ENCODE measurements at regions not wholly inside any gene's neighbourhood (a gene's known extent, or its start where the extent isn't known, plus 50 kb on each side); places are given as distances from the start of the nearest gene placed in this dataset.
A peak's percentile ranks its signal among the peaks of the same experiment; 100 is the strongest.
"Not testable (repeated sequence)": the region's sequence is repeated elsewhere in the genome, so short reads cannot be mapped to it uniquely, and the experiment has no call there.

DNA sequence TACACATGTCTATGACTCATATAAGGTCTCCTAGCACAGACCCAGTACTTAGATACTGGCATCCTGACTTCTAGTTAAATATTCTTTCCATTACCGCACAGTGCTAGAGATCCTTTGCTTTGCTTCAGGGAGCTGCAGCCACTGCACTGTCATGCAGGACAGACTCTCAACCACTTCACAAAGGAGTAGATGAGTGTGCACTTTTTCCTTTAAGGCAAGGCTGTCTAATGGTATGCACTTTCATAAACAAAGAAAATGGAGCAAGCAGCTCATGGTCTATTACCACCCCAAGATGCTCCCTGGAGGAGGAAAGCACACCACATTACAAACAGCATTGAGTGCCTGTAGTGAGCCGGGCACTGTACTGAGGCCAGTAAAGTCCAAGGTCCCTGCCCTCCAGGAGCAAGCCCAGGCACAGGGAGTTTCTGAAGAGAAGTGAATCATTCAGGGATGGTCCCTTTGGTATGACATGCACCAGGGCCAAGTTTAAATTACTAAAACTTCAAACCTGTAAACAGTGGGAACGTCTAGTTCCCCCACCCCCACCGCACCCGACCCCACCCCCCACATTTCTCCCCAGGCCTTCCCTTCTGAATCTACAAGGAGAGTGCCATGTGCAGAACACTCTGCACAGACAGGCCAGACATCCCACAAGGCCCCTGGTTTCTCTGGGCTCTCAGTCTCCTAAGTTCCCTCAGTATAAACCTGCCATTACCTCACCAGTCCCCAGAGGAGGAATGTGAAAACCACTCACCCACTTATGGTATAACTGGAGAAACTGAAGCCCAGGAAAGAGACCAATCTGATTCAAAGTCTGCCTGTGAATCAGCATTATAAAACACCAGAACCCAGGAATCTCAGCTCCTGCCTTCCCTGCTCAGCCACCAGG, 107.8 kb upstream of the BCL6 start:
- DNase-seq (ENCODE audit: low spot score): no peak

DNA sequence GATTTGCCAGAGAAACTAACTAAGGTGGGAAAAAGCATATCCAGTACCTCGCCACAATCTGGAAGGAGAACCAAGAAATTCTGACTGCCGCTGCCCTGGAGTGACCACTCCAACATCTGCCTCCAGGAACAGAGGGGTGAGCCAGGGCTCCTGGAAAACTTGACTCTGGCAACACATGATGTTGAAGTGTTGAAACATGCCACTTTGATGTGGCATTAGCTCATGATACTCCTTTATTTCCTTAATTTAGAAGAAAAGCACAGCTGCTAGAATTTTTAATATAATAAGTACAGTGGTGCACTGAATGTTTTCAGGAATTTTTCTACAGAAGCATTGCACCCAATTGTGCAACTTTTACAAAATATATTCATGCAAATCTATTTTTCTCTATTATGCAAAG, 109.9 kb upstream of the BCL6 start:
- DNase-seq (ENCODE audit: low spot score): no peak

DNA sequence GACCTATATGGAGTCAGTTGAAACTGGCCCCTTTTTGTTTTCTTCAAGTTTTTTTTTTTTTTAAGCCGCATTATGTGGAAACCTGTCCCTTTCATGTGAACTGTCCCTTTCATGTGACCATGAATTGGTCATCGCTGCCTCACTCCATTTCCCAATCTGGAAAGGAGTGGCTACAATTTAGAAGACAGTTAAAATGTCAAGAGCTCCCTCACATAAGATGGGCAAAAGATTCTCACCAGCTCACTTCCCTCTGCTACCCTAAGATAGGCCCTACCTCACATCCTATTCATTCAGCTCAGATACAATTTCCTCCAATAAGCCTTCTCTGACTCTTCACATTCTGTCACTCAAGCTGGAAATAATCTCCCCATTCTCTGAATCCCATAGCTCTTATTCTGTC, 111.3 kb upstream of the BCL6 start:
- no peak for DNase-seq (ENCODE audit: low spot score)

DNA sequence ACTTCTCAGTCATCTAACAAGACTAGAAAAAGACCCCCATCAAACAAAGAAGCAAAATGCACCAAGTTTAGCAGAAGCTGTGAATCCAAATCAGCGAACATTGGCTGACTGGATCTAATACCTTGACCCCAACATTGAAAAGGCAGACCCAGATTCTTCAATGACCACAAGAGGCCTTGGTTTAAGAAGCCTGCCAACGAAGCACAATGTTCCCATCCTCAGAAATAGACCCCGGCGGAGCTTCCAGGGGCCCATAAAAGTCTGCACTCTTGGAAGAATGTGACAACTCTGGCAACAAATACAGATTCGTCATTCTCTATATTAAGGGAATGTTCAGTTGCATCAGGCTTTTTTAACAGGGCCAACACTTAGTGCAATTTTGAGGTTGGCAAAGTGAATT, 112.8 kb upstream of the BCL6 start:
- DNase-seq (ENCODE audit: low spot score): peak; percentile 58

DNA sequence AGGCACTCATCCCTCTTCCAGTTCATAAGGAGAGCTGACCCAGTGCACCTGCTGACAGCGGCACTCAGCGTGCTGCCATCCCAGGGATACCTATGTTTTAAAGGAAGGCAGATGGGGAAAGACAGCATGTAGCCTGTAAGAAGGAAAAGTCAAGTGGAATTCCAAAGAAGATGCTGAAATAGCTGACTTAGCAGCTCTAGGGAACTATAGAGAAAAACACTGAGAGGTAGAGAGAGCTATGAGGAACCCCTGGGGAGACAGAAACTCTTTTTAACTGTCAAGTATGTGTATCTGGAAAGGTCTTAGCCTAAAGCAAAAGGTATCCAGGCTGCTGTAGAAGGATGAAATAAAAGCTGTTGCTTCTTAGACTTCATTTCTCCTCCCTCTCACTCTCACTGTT, 113.4 kb upstream of the BCL6 start:
- no peak for DNase-seq (ENCODE audit: low spot score)

DNA sequence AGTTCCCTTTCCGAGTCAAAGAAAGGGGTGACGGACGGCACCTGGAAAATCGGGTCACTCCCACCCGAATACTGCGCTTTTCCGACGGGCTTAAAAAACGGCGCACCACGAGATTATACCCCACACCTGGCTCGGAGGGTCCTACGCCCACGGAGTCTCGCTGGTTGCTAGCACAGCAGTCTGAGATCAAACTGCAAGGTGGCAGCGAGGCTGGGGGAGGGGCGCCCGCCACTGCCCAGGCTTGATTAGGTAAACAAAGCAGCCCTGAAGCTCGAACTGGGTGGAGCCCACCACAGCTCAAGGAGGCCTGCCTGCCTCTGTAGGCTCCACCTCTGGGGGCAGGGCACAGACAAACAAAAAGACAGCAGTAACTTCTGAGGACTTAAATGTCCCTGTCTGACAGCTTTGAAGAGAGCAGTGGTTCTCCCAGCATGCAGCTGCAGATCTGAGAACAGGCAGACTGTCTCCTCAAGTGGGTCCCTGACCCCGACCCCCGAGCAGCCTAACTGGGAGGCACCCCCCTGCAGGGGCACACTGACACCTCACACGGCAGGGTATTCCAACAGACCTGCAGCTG, 117.5 kb upstream of the BCL6 start:
- DNase-seq (ENCODE audit: low spot score): not testable (repeated sequence)

DNA sequence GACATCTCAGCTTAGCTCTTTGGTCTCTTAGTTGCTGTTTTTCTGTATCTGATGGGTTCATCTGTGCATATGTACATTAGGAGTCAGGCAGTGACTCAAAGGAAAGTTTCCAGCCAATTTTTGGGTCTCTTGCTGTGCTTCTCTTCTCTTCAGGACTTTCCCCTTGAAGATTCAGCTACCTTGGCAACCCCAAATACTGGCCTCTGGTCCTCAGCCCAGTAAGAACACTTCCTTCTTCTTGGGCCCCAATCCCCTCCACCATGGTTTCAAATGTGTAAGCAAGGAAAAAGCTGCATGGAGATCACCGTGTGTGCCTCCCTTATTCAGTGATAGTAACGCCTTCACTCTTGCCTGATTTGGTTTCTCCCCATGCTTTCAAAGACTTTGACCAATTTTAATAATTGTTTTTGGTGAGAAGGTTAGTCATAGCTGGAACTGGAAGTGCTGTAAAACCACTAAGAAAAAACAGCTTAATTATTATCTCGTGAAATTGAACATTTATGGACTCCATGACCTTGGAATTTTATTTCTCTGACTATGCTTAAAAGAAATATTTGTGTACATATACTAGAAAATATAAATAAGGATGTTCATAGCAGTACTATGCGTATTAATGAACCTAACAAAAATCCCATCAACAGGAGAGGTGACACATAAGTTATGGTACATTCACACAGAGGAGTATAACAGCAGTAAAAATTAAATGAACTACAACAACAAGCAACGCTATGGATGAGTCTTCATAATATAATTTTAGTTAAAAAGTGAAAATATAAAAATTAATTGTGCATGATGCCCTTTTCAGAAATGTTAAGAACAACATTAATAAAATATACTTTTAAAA, 125.3 kb upstream of the BCL6 start:
- no peak for DNase-seq (ENCODE audit: low spot score)

DNA sequence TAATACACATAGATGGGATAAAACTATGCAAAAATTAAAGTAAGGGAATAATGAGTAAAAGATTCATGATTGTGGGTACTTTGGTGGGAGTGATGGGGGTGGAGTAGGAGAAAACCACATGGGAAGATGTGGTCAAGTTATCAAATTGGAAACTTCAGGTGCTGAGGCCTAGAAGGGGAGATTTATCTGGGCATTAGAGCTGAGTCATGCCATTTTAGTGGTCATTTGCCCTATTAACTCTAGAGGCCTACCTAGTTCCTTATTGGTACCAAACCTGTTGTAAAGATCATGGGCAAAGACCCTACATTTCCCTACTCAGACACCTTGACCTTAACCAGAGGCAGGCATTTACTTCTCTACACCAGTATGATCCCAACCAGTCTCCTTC, 125.9 kb upstream of the BCL6 start:
- no peak for DNase-seq (ENCODE audit: low spot score)

DNA sequence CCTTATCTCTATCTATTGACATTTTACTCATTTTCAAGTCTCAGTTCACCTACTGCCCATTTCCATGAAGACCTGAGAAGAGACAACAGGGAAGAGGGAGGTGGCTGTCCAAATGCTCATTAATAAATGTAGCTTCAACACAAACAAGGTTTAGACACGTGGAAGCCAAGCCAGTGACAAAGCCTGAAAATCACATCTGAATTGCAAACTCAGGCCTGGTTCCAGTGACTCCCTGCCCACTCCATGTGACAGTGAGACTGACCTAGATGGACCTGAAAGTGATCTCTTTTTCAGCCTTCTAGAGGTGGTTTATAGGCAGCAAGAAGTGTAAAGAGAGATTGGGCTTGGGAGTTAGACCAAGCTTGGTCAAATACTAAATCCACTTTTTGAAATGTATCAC, 126.6 kb upstream of the BCL6 start:
- DNase-seq (ENCODE audit: low spot score): no peak

DNA sequence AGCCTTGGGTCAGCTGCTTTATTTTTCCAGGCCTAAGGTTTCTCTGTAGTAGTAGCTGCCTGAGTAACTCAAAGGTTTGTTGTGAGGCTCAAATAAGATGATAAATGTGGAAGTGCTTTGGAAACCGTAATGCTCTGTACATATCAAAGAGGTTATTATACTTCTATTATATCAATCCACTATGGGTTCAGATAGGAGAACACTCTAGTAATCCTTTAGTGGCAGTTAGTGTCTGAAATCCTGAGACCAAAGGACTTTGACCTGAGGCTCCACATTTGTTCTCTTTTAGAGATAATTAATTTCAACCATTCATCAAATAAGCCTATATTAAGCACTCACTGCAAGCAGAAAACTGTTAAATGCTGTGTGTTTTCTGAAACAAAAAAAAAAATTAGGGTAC, 128.6 kb upstream of the BCL6 start:
- no peak for DNase-seq (ENCODE audit: low spot score)

DNA sequence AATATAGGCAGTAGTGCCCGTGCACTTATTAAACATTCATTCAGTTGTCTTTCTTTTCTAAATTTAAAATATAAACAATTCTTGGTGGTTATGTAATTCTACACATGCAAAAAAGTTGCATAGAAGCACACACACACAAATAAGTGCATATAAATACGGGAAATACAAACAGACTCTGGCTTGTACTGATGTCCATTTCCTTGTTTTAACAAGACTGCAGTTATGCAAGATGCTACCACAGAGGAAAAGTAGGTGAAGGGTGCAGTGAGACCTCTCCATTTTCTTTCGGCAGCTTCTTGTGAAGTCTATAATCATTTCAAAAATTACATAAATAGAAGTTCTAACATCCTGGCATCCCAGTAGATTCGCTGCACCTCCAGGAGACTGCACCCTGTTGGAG, 130.6 kb upstream of the BCL6 start:
- DNase-seq (ENCODE audit: low spot score): no peak

DNA sequence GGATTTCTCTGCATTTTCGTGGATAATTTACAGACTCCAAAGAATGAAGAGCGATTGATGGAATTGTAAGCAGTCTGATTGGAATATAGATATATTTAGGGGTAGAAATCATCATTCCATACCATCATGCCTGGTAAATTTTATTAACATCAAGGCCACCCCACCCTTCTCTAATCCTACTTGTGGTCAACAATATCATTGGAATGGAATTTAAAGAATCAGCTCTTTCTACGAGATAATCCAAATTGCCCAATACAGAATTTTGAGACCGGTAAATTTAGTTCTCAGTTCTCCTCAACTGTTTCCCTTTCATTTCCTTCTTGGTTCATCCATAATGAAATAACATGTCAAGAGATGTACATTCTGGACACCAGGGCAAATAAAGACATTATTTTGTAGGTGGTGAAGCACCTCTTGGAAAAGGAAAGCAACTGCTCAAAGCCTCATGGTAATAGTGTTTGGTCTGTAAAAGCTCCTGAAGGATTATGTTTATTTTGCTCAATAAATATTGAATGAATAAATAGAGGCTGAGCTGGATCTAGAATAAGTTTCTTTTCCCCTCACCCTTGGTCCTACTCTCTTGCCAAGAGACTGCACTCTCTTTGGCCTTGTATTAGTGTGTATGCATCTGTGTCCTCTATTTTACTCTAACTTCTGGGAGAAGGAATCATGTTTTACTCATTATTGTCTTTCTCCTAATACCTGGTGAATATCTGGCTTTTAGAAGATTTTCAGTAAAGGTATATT, 133.7 kb upstream of the BCL6 start:
- no peak for DNase-seq (ENCODE audit: low spot score)

DNA sequence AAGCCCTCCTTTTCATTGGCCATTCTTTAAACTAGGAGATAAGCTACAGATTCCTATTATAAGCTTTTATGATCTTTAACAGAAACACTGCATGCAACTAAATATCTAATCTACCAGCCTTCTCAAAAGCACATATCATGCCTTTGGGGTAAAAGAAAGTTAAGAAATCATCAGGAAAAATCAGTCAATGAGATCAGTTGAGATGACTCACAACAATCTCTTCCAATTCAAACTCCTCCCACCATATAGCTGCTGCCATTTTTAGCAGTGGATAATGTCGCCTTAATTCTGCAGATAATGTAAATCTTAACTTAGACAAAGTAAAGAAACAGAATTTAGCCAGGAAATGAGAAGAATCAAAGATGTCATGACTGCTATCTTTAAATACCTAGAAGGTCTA, 135.2 kb upstream of the BCL6 start:
- DNase-seq (ENCODE audit: low spot score): no peak

DNA sequence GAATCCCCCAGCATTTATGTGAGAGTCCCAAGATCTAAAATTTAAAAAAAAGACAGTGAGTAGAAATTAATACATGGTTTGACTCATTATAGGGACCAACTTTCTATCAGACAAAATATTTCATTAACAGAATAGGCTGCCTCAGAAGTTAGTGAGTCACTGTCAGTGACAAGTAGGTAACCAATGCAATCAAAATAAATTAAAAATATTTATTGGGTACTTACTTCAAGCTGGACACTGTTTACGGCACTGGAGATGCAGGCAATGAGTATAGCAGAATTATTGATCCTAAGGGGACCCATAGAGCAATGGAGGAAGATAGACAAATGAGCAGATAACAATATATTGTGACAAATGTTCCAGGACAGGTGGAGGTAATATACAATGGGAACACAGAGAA, 135.6 kb upstream of the BCL6 start:
- no peak for DNase-seq (ENCODE audit: low spot score)

DNA sequence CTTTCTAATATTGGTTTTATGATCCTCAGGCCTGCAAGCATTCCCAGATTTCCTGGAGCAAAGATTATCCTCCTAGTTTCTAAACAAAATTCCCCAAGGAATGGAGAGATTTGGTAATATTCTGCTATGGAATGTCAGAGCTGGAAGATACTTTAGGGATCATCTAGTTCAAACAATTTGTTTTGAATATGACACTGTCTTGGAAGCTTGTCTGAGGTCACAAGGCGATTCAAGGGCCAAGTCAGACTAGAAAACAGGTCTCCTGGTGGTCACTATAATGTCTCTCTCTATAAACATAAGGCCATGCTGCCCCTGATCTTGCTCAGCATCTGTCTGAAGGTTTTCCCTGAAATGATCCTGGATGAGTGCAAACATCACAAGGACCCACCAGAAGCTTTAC, 143.4 kb upstream of the BCL6 start:
- DNase-seq (ENCODE audit: low spot score): no peak

DNA sequence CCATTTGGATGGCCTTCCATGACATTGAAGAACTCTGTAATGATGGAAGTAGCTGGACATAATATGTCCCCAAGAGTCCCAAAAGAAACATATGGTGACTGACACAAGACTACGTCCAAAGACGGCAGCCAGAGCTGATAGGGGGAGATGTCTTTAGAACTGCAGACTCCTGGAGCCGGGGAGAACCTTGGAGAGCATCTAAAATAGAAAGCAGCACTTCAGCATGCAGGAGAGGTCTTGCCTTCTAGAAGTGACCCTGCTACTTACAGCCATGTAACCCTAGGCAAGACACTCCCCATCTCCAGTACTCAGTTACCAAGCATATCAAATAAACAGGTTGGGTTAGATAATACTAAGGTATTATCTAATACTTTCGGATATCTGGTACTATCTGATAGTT, 143.8 kb upstream of the BCL6 start:
- DNase-seq (ENCODE audit: low spot score): no peak

DNA sequence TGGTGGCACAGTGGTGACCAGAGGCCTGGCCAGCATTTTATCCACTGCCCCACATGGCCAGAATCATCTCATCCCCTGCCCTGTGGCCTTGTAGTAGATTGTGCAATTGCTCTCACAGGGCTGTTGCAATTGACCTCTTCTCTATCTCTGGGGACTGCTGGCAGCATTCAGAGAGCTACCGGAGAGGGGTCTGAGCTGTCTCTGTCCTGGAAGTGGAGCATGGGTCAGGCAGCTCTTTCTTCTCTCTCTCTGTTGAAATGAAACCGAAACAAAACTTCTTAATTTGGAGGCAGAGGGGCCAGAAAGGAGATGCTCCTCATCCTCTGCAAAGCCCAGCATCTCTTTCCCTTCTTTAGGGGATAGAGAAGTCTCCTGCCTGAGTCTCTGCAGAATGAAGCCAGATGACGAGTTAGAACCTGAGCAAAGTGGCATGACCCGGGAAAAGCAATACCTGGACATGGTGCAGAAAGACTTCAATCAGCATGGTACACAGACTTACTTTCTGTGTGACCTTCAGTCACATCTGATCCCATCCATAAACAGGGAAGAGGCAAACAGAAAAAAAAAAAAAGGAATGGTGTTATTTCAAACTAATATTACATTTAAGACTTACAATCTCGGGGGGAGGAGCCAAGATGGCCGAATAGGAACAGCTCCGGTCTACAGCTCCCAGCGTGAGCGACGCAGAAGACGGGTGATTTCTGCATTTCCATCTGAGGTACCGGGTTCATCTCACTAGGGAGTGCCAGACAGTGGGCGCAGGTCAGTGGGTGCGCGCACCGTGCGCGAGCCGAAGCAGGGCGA, 144.5 kb upstream of the BCL6 start:
- no peak for DNase-seq (ENCODE audit: low spot score)

DNA sequence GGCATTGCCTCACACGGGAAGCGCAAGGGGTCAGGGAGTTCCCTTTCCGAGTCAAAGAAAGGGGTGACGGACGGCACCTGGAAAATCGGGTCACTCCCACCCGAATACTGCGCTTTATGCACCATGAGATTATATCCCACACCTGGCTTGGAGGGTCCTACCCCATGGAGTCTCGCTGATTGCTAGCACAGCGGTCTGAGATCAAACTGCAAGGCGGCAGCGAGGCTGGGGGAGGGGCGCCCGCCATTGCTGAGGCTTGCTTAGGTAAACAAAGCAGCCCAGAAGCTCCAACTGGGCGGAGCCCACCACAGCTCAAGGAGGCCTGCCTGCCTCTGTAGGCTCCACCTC, 145.1 kb upstream of the BCL6 start:
- not testable (repeated sequence) for DNase-seq (ENCODE audit: low spot score)

DNA sequence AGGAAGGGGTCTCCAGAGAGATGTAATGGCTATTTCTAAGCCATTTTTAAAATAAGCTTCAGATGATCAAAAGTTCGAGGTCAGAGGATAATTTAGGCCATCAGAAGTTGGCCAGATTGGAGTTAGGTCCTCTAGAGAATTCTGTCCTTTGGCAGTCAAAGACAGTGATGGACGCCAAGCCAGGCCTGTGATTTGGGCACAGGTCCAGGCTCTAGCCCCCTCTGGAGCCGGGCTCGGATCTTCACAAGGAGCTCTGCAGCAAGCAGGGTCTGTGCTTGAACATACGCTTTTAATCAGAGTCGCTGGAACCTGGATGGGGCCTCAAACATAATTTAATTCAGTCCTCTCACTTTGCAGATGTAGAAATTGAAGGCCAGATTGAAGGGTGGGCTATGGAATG, 151.4 kb upstream of the BCL6 start:
- no peak for DNase-seq (ENCODE audit: low spot score)

DNA sequence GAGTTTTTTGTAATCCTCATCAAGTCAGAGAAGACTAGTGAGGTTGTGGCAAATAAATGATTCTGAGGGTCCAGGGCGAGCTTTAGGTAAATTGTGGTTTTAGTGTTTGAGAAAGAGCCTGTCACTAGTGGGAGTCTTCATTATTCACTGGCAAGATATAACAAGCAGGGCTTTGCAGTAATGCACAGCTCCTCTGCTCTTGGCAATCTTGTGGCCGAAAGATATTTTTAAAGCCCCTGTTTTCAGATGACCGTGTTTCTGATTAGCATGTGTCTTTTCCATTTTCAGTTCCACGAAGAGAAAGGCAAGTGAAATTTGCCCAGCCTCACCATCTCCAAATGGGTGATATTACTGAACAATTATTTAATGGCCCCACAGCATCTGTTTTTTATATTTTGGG, 154.0 kb upstream of the BCL6 start:
- no peak for DNase-seq (ENCODE audit: low spot score)

DNA sequence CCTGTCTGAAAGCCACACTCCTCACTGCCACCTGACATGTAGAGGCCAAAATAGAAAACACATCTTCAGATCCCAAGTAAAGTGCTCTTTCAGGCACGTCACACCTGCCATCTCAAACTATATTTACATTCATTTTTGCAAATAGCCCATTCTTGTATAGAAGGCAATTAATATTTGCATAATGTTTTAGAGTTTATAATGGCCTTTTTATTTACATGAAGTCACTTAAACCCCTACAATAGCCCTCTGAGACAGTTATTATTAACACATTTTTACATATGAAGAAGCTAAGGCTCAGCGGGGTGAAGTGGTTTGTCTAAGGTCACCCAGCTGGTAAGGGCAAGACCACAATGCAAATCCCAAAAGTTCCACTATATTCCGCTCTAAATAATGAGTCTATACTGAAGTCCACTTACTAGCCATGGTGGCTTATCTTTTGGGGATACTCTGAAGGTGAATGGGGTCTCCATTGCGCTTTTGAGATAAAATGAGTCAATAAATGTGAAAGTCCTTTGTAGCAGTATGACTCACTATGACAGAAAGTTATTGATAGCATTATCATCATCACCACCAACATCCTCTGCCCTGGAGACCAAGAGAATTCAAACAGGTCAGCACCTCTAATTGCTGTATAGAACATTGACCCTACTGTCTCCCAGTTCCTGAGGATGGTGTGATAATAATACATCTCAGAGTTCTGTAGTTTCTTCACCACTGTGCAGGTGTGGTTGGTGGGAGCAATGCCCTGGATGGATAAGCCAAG, 155.9 kb upstream of the BCL6 start:
- DNase-seq (ENCODE audit: low spot score): no peak

Measured in globus pallidus (tissue), 1 donor.